ENCODE measurements at regions not wholly inside any gene's neighbourhood (a gene's known extent, or its start where the extent isn't known, plus 50 kb on each side); places are given as distances from the start of the nearest gene placed in this dataset.

DNA sequence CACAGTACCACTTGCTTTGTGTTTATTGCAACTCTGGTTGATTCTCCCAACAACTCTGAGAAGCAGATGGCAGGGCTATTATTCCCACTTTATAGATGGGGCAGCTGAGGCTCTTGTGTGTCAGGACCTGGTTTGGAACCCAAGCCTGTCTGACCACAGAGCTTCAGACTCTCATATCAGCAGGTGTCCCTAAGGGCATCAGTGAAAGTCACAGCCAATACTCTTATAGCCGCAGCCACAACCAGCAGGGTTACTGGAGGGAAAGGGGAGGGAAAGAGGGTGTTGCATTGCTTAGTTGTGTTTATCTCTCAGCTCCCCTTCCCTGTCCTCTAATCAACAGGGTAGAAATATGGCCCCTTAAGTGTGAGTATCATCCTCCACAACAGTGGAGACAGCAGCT is 304.0 kb downstream of the RRAGC start:
- no peak for TF ChIP-seq EZH2phosphoT487 (IDR thresholded peaks at IDR 0.05)
- TF ChIP-seq, protein P1, sequence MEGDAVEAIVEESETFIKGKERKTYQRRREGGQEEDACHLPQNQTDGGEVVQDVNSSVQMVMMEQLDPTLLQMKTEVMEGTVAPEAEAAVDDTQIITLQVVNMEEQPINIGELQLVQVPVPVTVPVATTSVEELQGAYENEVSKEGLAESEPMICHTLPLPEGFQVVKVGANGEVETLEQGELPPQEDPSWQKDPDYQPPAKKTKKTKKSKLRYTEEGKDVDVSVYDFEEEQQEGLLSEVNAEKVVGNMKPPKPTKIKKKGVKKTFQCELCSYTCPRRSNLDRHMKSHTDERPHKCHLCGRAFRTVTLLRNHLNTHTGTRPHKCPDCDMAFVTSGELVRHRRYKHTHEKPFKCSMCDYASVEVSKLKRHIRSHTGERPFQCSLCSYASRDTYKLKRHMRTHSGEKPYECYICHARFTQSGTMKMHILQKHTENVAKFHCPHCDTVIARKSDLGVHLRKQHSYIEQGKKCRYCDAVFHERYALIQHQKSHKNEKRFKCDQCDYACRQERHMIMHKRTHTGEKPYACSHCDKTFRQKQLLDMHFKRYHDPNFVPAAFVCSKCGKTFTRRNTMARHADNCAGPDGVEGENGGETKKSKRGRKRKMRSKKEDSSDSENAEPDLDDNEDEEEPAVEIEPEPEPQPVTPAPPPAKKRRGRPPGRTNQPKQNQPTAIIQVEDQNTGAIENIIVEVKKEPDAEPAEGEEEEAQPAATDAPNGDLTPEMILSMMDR (IDR thresholded peaks at IDR 0.05) = no peak
